Upper lobe of left lung (tissue), 4 donors: ENCODE measurements at regions not wholly inside any gene's neighbourhood (a gene's known extent, or its start where the extent isn't known, plus 50 kb on each side); places are given as distances from the start of the nearest gene placed in this dataset.

Experiments used
- CTCF ChIP-seq, 6 experiments: fragments of 450-650 bp in 4 of 6; fragments of 200-600 bp in 2 of 6; sonication (generic) in 2 of 6; IDR thresholded peaks; one replicate each; pipeline ENCODE4 v1.5.1; 2016 to 2019; ENCODE audit warnings: antibody characterized with exemption in 6 of 6
- POLR2A ChIP-seq, 4 donors: fragments of 450-650 bp; IDR thresholded peaks; one replicate each; pipeline ENCODE4 v1.5.1; 2016 to 2017; ENCODE audit warnings: antibody characterized with exemption in 4 of 4, mild to moderate bottlenecking in 2 of 4

DNA sequence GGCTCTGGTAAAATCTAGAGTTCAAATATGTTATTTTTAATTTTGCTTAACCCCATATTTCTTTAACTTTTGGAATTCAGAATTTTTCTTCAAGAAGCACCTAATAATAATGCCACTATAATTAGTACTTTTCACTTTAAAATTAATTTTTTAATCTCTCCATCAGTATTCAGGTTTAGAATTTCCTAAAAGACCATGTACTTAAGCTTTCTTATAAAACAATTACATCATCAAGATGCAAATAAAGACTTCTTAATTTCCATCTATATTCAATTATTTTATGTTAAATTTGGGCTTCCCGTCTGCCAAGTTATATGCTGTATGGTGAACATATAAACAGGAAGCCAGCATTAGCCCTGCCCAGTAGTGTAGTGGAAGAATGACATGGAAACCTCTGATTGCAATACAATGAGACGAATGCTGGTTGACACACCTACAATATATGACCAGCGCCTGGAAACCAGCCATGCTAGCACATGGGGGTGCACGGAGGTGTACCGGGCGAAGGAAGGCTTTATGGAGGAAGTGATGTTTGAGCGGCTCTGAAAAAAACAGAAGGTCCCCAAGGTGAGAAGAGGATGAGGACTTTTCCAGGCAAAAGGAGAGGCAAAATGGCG, 82.2 kb downstream of the LLPH start:
- TF ChIP-seq POLR2A (IDR thresholded peaks at IDR 0.05) (no peak), CTCF (IDR thresholded peaks at IDR 0.05) (no peak)
